ENCODE measurements at regions not wholly inside any gene's neighbourhood (a gene's known extent, or its start where the extent isn't known, plus 50 kb on each side); places are given as distances from the start of the nearest gene placed in this dataset.

DNA sequence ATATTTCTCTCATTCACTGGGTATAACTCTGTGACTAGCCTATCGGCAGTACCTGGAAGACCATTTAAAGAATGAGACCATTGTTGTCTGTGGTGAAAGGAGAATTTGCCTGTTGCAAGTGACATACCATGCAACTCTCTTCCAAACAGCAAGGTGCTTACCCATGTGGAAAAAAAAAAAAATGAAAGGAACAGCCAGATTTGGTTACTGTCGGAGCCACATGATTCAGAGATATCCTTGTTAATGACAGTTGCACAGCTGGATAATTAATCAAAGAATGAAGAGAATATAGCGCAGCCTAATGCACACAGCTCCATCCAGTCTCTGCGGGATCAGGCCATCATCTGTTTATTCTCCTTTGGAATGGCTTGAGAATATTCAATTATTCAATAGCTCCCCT lies 141.8 kb downstream of the HRH4 start:
- 90 to 93% methylated on average over 4 of the region's 4 CpGs for WGBS, 2 donors
- Histone ChIP-seq H3K4me3 (no peak overlapping the region), H3K27me3 (no peaks in the 10 kb centered on the region), H3K4me1 (no peaks in the 10 kb centered on the region), H3K36me3 (ENCODE audit: low read depth, missing control alignments) (no peaks in the 10 kb centered on the region), H3K9me3 (no peaks in the 10 kb centered on the region), H3K27ac (no peak overlapping the region)
- intact Hi-C loops (cut with DNase I; ENCODE audit: low total_unique reads): no loop called here
- TF ChIP-seq POLR2A (IDR thresholded peaks at IDR 0.05): no peak
- TF ChIP-seq, protein P1, sequence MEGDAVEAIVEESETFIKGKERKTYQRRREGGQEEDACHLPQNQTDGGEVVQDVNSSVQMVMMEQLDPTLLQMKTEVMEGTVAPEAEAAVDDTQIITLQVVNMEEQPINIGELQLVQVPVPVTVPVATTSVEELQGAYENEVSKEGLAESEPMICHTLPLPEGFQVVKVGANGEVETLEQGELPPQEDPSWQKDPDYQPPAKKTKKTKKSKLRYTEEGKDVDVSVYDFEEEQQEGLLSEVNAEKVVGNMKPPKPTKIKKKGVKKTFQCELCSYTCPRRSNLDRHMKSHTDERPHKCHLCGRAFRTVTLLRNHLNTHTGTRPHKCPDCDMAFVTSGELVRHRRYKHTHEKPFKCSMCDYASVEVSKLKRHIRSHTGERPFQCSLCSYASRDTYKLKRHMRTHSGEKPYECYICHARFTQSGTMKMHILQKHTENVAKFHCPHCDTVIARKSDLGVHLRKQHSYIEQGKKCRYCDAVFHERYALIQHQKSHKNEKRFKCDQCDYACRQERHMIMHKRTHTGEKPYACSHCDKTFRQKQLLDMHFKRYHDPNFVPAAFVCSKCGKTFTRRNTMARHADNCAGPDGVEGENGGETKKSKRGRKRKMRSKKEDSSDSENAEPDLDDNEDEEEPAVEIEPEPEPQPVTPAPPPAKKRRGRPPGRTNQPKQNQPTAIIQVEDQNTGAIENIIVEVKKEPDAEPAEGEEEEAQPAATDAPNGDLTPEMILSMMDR (IDR thresholded peaks at IDR 0.05): no peak
- no peak for DNase-seq

DNA sequence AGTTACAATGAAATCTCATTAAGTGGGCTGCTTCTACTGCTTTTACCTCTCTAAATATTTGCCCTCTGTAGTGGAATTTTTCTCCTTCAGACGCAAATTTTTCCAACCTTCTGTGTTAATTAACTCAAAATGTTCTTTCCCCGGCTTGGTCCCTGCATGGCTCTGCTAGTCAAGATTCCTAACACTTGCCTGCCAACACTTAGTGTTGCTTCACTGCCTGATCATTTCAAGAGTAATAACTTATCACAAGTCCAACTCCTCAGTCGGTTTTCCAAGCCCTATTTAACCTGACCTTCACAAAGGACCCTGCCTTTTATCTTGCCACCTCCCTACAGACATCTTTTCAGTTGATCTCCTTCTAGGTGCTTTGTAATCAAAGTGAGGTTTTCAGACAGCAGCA lies 142.7 kb downstream of the HRH4 start:
- intact Hi-C loops (cut with DNase I; ENCODE audit: low total_unique reads): no loop called here
- WGBS, 2 donors: 51 to 58% methylated on average over 3 of the region's 3 CpGs
- no peaks in the 10 kb centered on the region for H3K4me1 ChIP-seq
- DNase-seq: no peak
- no peaks in the 10 kb centered on the region for H3K9me3 ChIP-seq
- no peak overlapping the region for H3K4me3 ChIP-seq
- TF ChIP-seq POLR2A (IDR thresholded peaks at IDR 0.05): no peak
- TF ChIP-seq, protein P1 (IDR thresholded peaks at IDR 0.05): no peak
- no peaks in the 10 kb centered on the region for H3K36me3 ChIP-seq (ENCODE audit: low read depth, missing control alignments)
- H3K27ac ChIP-seq: no peak overlapping the region
- no peaks in the 10 kb centered on the region for H3K27me3 ChIP-seq

DNA sequence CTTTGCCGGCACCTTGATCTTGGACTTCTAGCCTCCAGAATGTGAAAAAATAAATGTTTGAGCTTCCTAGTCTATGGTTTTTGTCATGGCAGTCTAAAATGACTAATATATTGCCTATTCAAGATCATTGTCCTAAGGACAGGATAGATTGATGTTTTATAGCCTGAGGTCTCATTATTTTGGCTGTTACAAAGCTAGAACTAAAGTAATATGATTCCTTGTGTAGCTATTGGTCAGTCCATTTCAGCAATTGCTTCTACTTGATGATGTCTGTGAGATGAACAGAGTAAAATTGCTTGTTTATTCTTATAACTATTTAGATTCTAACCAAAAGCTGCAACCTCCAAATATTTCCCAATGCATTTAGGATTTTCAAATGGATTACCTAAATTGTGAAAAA lies 145.0 kb downstream of the HRH4 start:
- 90 to 91% methylated on average over 1 of the region's 1 CpG for WGBS, 2 donors
- DNase-seq: no peak
- H3K36me3 ChIP-seq (ENCODE audit: low read depth, missing control alignments): no peaks in the 10 kb centered on the region
- no peaks in the 10 kb centered on the region for H3K4me1 ChIP-seq
- no peaks in the 10 kb centered on the region for H3K9me3 ChIP-seq
- no peak overlapping the region for H3K4me3 ChIP-seq
- H3K27me3 ChIP-seq: no peaks in the 10 kb centered on the region
- intact Hi-C loops (cut with DNase I; ENCODE audit: low total_unique reads): no loop called here
- no peak overlapping the region for H3K27ac ChIP-seq
- no peak for TF ChIP-seq POLR2A (IDR thresholded peaks at IDR 0.05)
- TF ChIP-seq, protein P1 (IDR thresholded peaks at IDR 0.05): no peak

DNA sequence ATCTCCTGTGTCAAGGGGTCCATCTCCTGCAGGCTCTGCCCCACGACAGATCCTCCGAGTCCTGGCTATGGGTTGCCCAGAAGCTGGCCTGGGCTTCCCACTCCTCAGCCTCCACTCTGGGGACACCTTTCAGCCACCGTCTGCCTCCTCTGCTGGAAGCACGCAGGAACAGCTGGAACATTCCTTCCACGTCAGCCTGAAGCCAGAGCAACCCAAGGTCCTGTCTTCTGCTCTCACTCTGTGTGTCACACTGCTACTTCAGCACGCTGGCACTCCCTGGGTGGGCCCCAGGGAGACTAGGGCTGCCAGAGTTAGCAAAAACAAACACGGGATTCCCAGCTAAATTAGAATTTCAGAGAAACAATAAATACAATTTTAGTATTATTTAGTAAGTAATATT lies 148.8 kb downstream of the HRH4 start:
- WGBS, 2 donors: 68 to 70% methylated on average over 7 of the region's 7 CpGs
- no peaks in the 10 kb centered on the region for H3K36me3 ChIP-seq (ENCODE audit: low read depth, missing control alignments)
- DNase-seq: no peak
- no peak overlapping the region for H3K4me3 ChIP-seq
- H3K4me1 ChIP-seq: no peaks in the 10 kb centered on the region
- intact Hi-C loops (cut with DNase I; ENCODE audit: low total_unique reads): no loop called here
- H3K27ac ChIP-seq: peak overlapping the region in 1 of 2 donors; percentile 35
- no peaks in the 10 kb centered on the region for H3K9me3 ChIP-seq
- TF ChIP-seq, protein P1 (IDR thresholded peaks at IDR 0.05): no peak
- TF ChIP-seq POLR2A (IDR thresholded peaks at IDR 0.05): no peak
- H3K27me3 ChIP-seq: no peaks in the 10 kb centered on the region

DNA sequence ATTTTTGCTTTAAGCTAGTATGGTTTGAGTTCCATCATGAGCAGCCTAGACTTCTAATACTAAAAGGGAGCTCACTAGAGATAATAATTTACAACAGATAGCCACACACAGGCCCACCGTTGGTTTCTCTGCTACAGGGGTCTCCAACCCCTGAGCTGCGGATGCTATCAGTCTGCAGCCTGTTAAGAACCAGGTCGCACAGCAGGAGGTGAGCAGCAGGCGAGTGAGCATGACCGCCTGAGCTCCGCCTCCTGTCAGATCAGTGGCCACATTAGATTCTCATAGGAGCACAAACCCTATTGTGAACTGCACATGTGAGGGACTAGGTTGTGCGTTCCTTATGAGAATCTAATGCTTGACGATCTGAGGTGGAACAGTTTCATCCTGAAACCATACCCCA lies 150.6 kb downstream of the HRH4 start:
- intact Hi-C loops (cut with DNase I; ENCODE audit: low total_unique reads): no loop called here
- no peak for DNase-seq
- no peaks in the 10 kb centered on the region for H3K4me1 ChIP-seq
- no peak overlapping the region for H3K27ac ChIP-seq
- no peaks in the 10 kb centered on the region for H3K27me3 ChIP-seq
- H3K36me3 ChIP-seq (ENCODE audit: low read depth, missing control alignments): no peaks in the 10 kb centered on the region
- WGBS, 2 donors: 78 to 83% methylated on average over 8 of the region's 8 CpGs
- H3K9me3 ChIP-seq: no peaks in the 10 kb centered on the region
- no peak overlapping the region for H3K4me3 ChIP-seq
- TF ChIP-seq, protein P1 (IDR thresholded peaks at IDR 0.05): no peak
- TF ChIP-seq POLR2A (IDR thresholded peaks at IDR 0.05): no peak

Data from testis (tissue), 2 donors.